Smooth muscle cell (in vitro differentiated cells): ENCODE measurements at regions not wholly inside any gene's neighbourhood (a gene's known extent, or its start where the extent isn't known, plus 50 kb on each side); places are given as distances from the start of the nearest gene placed in this dataset.

Experiments used
- DNase-seq: peaks from one replicate; lab custom pipeline; 2025; ENCODE audit not compliant: unreplicated experiment; lab: John Stamatoyannopoulos, UW
- H2AFZ ChIP-seq: fragments of 200-600 bp; sonication (generic); 2 replicates; pipeline ENCODE4 v1.6.0; 2016; ENCODE audit warnings: antibody characterized with exemption, low read depth, mild to moderate bottlenecking
- H3F3A ChIP-seq: fragments of 200-600 bp; sonication (generic); 2 replicates; pipeline ENCODE4 v1.6.0; 2017; ENCODE audit warnings: antibody characterized with exemption, low read depth
- H3K27ac ChIP-seq: fragments of 200-600 bp; sonication (generic); 2 replicates; pipeline ENCODE4 v1.5.1; 2016; ENCODE audit warnings: low read depth, mild to moderate bottlenecking
- H3K27me3 ChIP-seq: fragments of 200-600 bp; sonication (generic); 2 replicates; pipeline ENCODE4 v1.6.1; 2016; ENCODE audit warnings: low read depth, mild to moderate bottlenecking
- H3K36me3 ChIP-seq: fragments of 200-600 bp; sonication (generic); 2 replicates; pipeline ENCODE4 v1.5.1; 2016; ENCODE audit warnings: low read depth
- H3K4me1 ChIP-seq: fragments of 200-600 bp; sonication (generic); 2 replicates; pipeline ENCODE4 v1.5.1; 2016; ENCODE audit warnings: low read depth
- H3K4me2 ChIP-seq: fragments of 200-600 bp; sonication (generic); 2 replicates; pipeline ENCODE4 v1.6.0; 2016; ENCODE audit warnings: mild to moderate bottlenecking
- H3K4me3 ChIP-seq: fragments of 200-600 bp; sonication (generic); 2 replicates; pipeline ENCODE4 v1.5.1; 2016; ENCODE audit warnings: mild to moderate bottlenecking
- H3K79me2 ChIP-seq: fragments of 200-600 bp; sonication (generic); 2 replicates; pipeline ENCODE4 v1.6.0; 2016; ENCODE audit warnings: low read depth, mild to moderate bottlenecking
- H3K9ac ChIP-seq: fragments of 200-600 bp; sonication (generic); 2 replicates; pipeline ENCODE4 v1.6.0; 2016; ENCODE audit warnings: low read depth
- H3K9me3 ChIP-seq: fragments of 200-600 bp; sonication (generic); replicated peaks from 2 replicates; pipeline ENCODE4 v1.5.1; 2016; ENCODE audit warnings: low read depth
- H4K20me1 ChIP-seq: fragments of 200-600 bp; sonication (generic); 2 replicates; pipeline ENCODE4 v1.6.0; 2016; ENCODE audit warnings: low read depth
- WGBS: methylation state at CpG from one replicate; pipeline ENCODE4 v1.1.7; 2016; ENCODE audit warnings: low lambda C conversion rate; 5-methylcytosine and 5-hydroxymethylcytosine counted together
- TF ChIP-seq, protein P1 (sequence below): fragments of 200-600 bp; sonication (generic); IDR thresholded peaks from 2 replicates; pipeline ENCODE4 v1.5.1; 2017; ENCODE audit warnings: borderline replicate concordance, mild to moderate bottlenecking, antibody characterized with exemption; ENCODE audit not compliant: insufficient read depth, poor library complexity, severe bottlenecking

DNA sequence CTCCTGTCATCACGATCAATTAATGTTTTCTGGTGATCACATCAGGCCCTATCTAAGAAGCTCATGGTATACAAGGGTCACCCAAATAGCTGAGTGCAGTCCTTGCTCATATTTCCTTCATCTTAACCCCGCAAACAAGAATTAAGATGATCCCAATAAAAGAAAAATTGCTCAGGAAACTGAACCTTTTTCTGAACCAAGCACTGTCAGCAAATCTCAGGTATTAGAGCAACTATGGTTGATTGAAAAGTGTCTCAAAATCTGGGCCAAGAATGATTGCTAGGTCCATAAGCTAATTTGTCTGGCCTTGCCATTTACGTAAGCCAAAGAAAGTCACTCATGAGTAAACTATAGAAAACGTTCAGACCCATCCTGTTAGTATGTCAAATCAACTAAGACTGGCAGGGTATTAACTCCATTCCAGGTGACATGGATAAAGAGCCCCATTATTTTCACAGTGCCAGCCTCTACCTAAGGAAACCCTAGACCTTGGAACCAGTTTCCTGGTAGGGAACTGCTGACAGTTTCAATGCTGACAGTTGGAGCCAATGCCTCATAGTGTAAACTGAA lies 209.3 kb downstream of the DEPDC1B start:
- H3K27me3 ChIP-seq = no peaks in the 10 kb centered on the region
- H3K79me2 ChIP-seq = no peaks in the 10 kb centered on the region
- no peak overlapping the region for H2AFZ ChIP-seq
- H3K4me1 ChIP-seq = no peaks in the 10 kb centered on the region
- H4K20me1 ChIP-seq = no peaks in the 10 kb centered on the region
- TF ChIP-seq, protein P1, sequence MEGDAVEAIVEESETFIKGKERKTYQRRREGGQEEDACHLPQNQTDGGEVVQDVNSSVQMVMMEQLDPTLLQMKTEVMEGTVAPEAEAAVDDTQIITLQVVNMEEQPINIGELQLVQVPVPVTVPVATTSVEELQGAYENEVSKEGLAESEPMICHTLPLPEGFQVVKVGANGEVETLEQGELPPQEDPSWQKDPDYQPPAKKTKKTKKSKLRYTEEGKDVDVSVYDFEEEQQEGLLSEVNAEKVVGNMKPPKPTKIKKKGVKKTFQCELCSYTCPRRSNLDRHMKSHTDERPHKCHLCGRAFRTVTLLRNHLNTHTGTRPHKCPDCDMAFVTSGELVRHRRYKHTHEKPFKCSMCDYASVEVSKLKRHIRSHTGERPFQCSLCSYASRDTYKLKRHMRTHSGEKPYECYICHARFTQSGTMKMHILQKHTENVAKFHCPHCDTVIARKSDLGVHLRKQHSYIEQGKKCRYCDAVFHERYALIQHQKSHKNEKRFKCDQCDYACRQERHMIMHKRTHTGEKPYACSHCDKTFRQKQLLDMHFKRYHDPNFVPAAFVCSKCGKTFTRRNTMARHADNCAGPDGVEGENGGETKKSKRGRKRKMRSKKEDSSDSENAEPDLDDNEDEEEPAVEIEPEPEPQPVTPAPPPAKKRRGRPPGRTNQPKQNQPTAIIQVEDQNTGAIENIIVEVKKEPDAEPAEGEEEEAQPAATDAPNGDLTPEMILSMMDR = no peak
- WGBS = 90% methylated on average over 4 of the region's 4 CpGs
- H3K9me3 ChIP-seq = no peaks in the 10 kb centered on the region
- H3K9ac ChIP-seq = no peak overlapping the region
- no peak overlapping the region for H3K4me2 ChIP-seq
- DNase-seq = no peak
- H3K27ac ChIP-seq = no peak overlapping the region
- no peaks in the 10 kb centered on the region for H3K36me3 ChIP-seq
- no peaks in the 10 kb centered on the region for H3F3A ChIP-seq
- no peak overlapping the region for H3K4me3 ChIP-seq

DNA sequence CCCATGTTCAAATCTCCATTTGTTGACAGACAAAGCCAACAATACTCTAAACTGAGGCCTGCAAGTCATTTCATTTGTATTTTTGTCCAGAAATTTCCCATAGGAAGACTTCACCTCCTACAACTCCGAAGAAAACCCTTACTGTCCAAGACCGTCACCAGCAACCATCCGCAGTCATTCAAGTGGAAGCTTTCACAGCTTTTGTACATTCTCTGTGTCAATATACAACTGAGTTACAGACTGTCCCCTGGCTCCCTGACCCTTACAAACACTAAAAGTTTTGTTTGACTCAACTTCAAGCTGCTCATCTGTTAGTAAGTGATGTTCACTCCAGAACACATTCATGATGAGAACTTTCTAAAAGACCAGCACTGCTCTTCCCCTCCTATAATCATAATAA lies 210.1 kb downstream of the DEPDC1B start:
- TF ChIP-seq, protein P1 = no peak
- DNase-seq = no peak
- H3K9ac ChIP-seq = no peak overlapping the region
- no peaks in the 10 kb centered on the region for H4K20me1 ChIP-seq
- H3F3A ChIP-seq = no peaks in the 10 kb centered on the region
- no peaks in the 10 kb centered on the region for H3K4me1 ChIP-seq
- no peaks in the 10 kb centered on the region for H3K9me3 ChIP-seq
- H3K27me3 ChIP-seq = no peaks in the 10 kb centered on the region
- H3K4me2 ChIP-seq = no peak overlapping the region
- H3K27ac ChIP-seq = no peak overlapping the region
- 91% methylated on average over 3 of the region's 3 CpGs for WGBS
- no peaks in the 10 kb centered on the region for H3K36me3 ChIP-seq
- H3K4me3 ChIP-seq = no peak overlapping the region
- H3K79me2 ChIP-seq = no peaks in the 10 kb centered on the region
- H2AFZ ChIP-seq = no peak overlapping the region

DNA sequence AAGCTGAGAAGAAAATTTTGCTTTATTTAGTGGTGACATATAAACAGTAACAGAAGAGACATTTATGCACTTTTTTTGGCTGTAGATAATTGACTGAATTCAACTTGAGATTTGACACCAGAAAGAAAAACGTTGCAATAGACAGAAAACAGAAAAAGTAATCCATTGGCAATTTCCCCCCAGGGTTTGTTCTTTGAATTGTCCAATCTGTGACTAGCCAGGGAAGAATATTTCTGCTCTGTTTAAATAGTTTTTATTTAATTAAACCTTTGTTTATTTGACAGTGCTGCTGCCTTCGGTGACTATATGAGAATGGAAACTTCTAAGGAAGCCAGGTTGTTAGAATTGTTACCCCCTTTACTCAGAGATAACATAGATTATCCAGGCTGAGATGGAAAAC lies 210.6 kb downstream of the DEPDC1B start:
- no peak overlapping the region for H3K27ac ChIP-seq
- H3K79me2 ChIP-seq = no peaks in the 10 kb centered on the region
- no peaks in the 10 kb centered on the region for H3K27me3 ChIP-seq
- no peak overlapping the region for H3K4me2 ChIP-seq
- H3K36me3 ChIP-seq = no peaks in the 10 kb centered on the region
- no peaks in the 10 kb centered on the region for H3F3A ChIP-seq
- no peaks in the 10 kb centered on the region for H3K4me1 ChIP-seq
- no peaks in the 10 kb centered on the region for H4K20me1 ChIP-seq
- H3K4me3 ChIP-seq = peak overlapping the region; percentile 22
- H2AFZ ChIP-seq = no peak overlapping the region
- no peak for DNase-seq
- whole genome bisulfite sequencing = 74% methylated on average over 2 of the region's 2 CpGs
- H3K9me3 ChIP-seq = no peaks in the 10 kb centered on the region
- no peak overlapping the region for H3K9ac ChIP-seq
- TF ChIP-seq, protein P1 = no peak

DNA sequence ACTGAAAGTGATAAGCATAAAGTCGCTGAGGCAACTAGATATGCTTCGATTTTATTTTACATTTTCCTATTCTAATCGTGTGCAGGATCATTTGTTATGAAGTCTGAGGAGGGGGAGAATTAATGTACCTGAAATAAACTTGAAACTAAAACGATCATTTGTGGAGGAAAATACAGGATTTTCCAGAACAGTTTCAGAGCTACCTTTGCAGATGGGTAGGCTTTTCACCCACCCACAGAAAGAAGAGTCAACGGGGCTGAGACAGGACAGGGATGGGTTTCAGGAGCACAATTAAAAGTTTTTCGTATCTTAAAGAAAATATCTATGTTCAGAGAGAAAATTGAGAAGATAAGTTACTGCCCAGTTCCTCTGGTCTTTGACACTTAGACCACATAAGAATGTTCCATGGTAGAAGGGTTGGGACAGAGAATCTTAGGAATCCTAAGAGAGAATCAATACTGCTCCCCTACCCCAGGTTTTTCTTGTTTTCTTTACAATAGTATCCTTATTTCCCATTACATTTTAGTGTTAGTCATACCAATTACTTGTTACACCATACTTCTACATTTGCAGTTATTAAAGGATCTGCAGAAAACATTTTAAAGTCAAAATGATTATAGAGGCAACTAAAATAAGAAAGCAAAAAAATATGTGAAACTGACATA lies 211.4 kb downstream of the DEPDC1B start:
- TF ChIP-seq, protein P1 = no peak
- Histone ChIP-seq H3K27me3 (no peaks in the 10 kb centered on the region), H3K9ac (peak overlapping the region; percentile 7), H3K27ac (peak overlapping the region; percentile 72), H3K4me2 (peak overlapping the region; percentile 64), H3K4me1 (no peaks in the 10 kb centered on the region), H3K9me3 (no peaks in the 10 kb centered on the region), H3K4me3 (peak overlapping the region; percentile 22), H3K79me2 (no peaks in the 10 kb centered on the region), H2AFZ (peak overlapping the region; percentile 51), H3K36me3 (no peaks in the 10 kb centered on the region), H3F3A (no peaks in the 10 kb centered on the region), H4K20me1 (no peaks in the 10 kb centered on the region)
- DNase-seq = no peak
- WGBS = 92% methylated on average over 6 of the region's 6 CpGs
